Endothelial cell of umbilical vein (primary cell): ENCODE measurements at regions not wholly inside any gene's neighbourhood (a gene's known extent, or its start where the extent isn't known, plus 50 kb on each side); places are given as distances from the start of the nearest gene placed in this dataset.
"Not testable (repeated sequence)": the region's sequence is repeated elsewhere in the genome, so short reads cannot be mapped to it uniquely, and the experiment has no call there.

Source experiments
- CTCF ChIP-seq, 2 donors: IDR thresholded peaks; 1 replicate in 1 of 2; 2 replicates in 1 of 2; pipeline ENCODE4 v1.5.1; 2011; ENCODE audit warnings: low read length in 2 of 2, mild to moderate bottlenecking in 2 of 2, moderate library complexity in 2 of 2, control low read depth in 1 of 2, inconsistent platforms in 1 of 2, low read depth in 1 of 2; ENCODE audit not compliant: insufficient read depth in 1 of 2; ENCODE audit errors: extremely low read depth in 1 of 2
- EZH2 ChIP-seq: IDR thresholded peaks from 2 replicates; pipeline ENCODE4 v1.6.1; 2012; ENCODE audit warnings: borderline replicate concordance, low read depth, mild to moderate bottlenecking, moderate library complexity, low read length, inconsistent platforms; ENCODE audit not compliant: severe bottlenecking
- MAX ChIP-seq: IDR thresholded peaks from 2 replicates; pipeline ENCODE4 v1.6.1; 2011; ENCODE audit not compliant: insufficient read depth, insufficient read length
- POLR2A ChIP-seq: IDR thresholded peaks from 2 replicates; pipeline ENCODE4 v1.6.1; 2012; ENCODE audit warnings: low read depth, mild to moderate bottlenecking, control low read depth, low read length
- POLR2AphosphoS5 ChIP-seq: IDR thresholded peaks from 2 replicates; pipeline ENCODE4 v1.6.1; 2012; ENCODE audit warnings: low read depth, mild to moderate bottlenecking, control low read depth, low read length, moderate library complexity; ENCODE audit not compliant: insufficient read depth

- not testable (repeated sequence) for TF ChIP-seq POLR2A; CTCF (IDR thresholded peaks at IDR 0.05; ENCODE audit: extremely low read depth in 1 of 2, insufficient read depth in 1 of 2, low read depth in 1 of 2, low read length in 2 of 2); MAX; EZH2; POLR2AphosphoS5
Measured at GRCh38 chrY:9716932-9717331, 189.3 kb downstream of the TSPY10 start.
